MM.1S (cell line): ENCODE measurements at regions not wholly inside any gene's neighbourhood (a gene's known extent, or its start where the extent isn't known, plus 50 kb on each side); places are given as distances from the start of the nearest gene placed in this dataset.
"Not testable (repeated sequence)": the region's sequence is repeated elsewhere in the genome, so short reads cannot be mapped to it uniquely, and the experiment has no call there.

Experiments used
- CTCF ChIP-seq: fragments of 300-600 bp; sonication (generic); IDR thresholded peaks from 2 replicates; pipeline ENCODE4 v1.5.1; 2016; ENCODE audit warnings: antibody characterized with exemption, low read length, mixed read lengths
- EZH2 ChIP-seq: fragments of 300-600 bp; sonication (generic); optimal IDR thresholded peaks from 2 replicates; pipeline ENCODE3; 2017; ENCODE audit warnings: low read depth, mild to moderate bottlenecking, antibody characterized with exemption, low read length, mixed read lengths
- EZH2phosphoT487 ChIP-seq: fragments of 300-600 bp; sonication (generic); IDR thresholded peaks from 2 replicates; pipeline ENCODE4 v1.6.1; 2018; ENCODE audit warnings: antibody characterized with exemption, low read length

GRCh38 chr16:21545664-21546326, 53.6 kb upstream of the METTL9 start:
- not testable (repeated sequence) for TF ChIP-seq CTCF, EZH2, EZH2phosphoT487
